Central memory CD8-positive, alpha-beta T cell (primary cell): ENCODE measurements at regions not wholly inside any gene's neighbourhood (a gene's known extent, or its start where the extent isn't known, plus 50 kb on each side); places are given as distances from the start of the nearest gene placed in this dataset.

Source experiments
- ATAC-seq: fragments of 150-1000 bp; cut with Tn5 transposase; replicated peaks from 2 replicates; pipeline ENCODE4 v1.10.0; 2022; ENCODE audit warnings: mild to moderate bottlenecking, moderate FRiP score, moderate number of reproducible peaks; ENCODE audit not compliant: poor library complexity, severe bottlenecking; ENCODE audit errors: extremely low read depth
- DNase-seq, 2 donors: peaks; one replicate each; pipeline ENCODE4 v3.0.0; 2021; ENCODE audit warnings: low spot score in 2 of 2
- H3K27ac Mint-ChIP-seq: one replicate; pipeline ENCODE4 v1.8.0; 2022; ENCODE audit warnings: low read depth, mild to moderate bottlenecking, moderate library complexity, mixed read lengths
- H3K27me3 Mint-ChIP-seq: one replicate; pipeline ENCODE4 v1.8.0; 2022; ENCODE audit warnings: mixed read lengths
- H3K36me3 Mint-ChIP-seq: one replicate; pipeline ENCODE4 v1.8.0; 2022; ENCODE audit warnings: mild to moderate bottlenecking, moderate library complexity, mixed read lengths; ENCODE audit not compliant: insufficient read depth
- H3K4me1 Mint-ChIP-seq: one replicate; pipeline ENCODE4 v1.8.0; 2022; ENCODE audit warnings: mixed read lengths
- H3K4me3 Mint-ChIP-seq: one replicate; pipeline ENCODE4 v1.8.0; 2022; ENCODE audit warnings: mild to moderate bottlenecking, moderate library complexity, mixed read lengths
- H3K9me3 Mint-ChIP-seq: one replicate; pipeline ENCODE4 v1.8.0; 2022; ENCODE audit warnings: mixed read lengths

DNA sequence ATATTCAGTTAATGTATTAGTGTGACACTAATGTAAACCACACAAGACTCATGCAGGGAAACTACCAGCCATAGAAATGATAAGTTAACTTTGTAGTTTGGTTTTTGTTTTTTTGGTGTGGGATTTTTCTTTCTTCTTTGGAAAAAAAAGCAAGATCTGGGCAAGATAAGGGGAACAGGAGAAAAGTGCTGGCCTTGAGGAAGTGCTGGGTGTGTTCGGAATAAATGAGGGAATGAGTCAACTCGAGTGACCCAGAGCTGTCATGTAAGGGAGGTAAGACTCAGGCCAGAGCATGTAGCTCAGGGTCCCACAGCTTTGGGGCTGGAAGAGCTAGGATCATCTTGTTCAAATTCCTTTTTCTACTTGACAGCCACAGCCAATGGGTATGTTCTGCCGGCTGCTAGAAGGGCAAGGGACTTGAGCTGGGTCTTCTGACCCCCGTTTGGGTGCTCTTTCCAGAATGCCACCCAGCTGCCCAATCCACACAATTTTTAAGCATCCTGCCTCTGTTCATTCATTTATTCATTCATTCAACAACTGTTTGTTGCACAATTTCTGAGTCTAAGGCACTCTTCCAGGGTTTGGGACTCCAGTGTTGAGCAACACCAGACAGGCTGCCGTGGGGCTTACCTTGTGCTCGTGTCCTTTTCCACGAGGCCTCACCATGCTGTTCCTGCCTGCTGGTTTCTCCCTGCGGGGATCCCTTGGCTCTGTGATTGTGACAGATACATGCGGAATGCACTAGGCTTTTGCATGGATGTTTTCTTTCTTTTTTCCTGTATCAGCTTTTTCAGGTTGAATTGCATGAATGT lies 54.5 kb downstream of the CLDN34 start:
- peaks cover 5% of the 10 kb centered on the region for H3K4me1 Mint-ChIP-seq
- H3K9me3 Mint-ChIP-seq = no peaks in the 10 kb centered on the region
- no peak overlapping the region for H3K27ac Mint-ChIP-seq
- DNase-seq (no peak), ATAC-seq (no peak)
- no peaks in the 10 kb centered on the region for H3K27me3 Mint-ChIP-seq
- H3K36me3 Mint-ChIP-seq = peaks cover 4% of the 10 kb centered on the region
- H3K4me3 Mint-ChIP-seq = no peak overlapping the region

DNA sequence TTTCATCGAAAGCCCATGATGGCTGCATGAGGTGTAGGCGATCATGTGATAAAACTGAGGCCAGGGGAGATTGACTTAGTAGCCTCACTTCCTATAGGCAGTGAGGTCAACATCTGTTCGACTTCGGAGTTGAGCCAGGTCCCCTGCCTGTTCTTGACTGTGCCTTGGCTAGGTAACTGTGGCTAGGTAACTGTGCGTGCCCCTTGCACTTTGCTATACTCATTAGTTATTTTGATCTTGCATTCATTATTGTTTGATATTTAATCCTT lies 55.0 kb downstream of the CLDN34 start:
- no peak overlapping the region for H3K27ac Mint-ChIP-seq
- H3K4me1 Mint-ChIP-seq = no peaks in the 10 kb centered on the region
- DNase-seq = no peak
- H3K9me3 Mint-ChIP-seq = no peaks in the 10 kb centered on the region
- H3K36me3 Mint-ChIP-seq = peaks cover 2% of the 10 kb centered on the region
- no peak for ATAC-seq
- H3K27me3 Mint-ChIP-seq = no peaks in the 10 kb centered on the region
- H3K4me3 Mint-ChIP-seq = no peak overlapping the region

DNA sequence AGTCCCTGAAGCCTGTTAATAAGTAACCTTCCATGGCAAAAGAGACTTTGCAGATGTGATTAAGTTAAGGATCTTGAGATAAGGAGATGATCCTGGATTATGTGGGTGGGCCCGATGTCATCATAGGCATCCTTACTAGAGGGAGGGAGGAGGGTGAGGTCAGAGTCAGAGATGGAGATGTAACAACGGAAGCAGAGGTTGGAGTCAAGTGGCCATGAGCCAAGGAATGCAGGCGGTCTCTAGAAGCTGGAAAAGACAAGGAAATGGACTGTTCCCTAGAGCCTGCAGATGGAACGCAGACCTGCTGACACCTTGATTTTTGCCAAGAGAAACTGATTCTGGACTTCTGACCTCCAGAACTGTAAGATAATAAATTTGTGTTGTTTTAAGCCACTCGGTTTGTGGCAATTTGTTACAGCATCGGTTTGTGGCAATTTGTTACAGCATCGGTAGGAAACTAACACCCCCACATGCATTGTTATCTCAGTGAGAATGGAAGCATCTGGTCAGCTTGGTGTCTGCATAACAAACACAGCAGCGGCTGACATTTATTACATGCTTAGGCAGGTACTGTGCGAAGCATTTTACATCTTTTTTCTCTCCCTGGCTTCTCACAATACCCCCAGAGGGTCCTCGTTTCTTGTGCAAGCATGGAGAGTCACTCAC lies 55.6 kb downstream of the CLDN34 start:
- Mint-ChIP-seq H3K4me3 (no peak overlapping the region), H3K9me3 (no peaks in the 10 kb centered on the region), H3K27me3 (no peaks in the 10 kb centered on the region), H3K27ac (no peak overlapping the region), H3K4me1 (no peaks in the 10 kb centered on the region), H3K36me3 (peaks cover 2% of the 10 kb centered on the region)
- ATAC-seq (no peak), DNase-seq (no peak)

DNA sequence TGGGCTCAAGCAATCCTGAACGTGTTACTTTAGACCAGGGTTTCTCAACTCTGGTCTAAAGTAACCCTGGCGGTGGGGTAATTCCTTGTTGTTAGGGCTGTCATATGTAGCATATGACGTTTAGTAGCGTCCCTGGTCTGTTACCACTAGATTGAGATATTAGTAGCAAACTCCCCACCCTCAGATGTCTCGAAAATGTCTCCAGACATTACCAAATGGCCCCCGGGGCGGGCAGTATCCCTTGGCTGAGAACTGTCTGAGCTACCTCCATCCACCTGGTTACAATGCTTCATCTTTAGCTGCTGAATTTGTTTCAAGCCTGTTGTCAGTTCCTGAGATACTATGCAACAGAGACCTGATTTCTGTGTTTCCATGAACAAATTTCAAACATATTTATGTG lies 56.7 kb downstream of the CLDN34 start:
- Mint-ChIP-seq H3K36me3 (peaks cover 2% of the 10 kb centered on the region), H3K4me3 (no peak overlapping the region), H3K27me3 (no peaks in the 10 kb centered on the region), H3K4me1 (no peaks in the 10 kb centered on the region), H3K27ac (no peak overlapping the region), H3K9me3 (no peaks in the 10 kb centered on the region)
- ATAC-seq = no peak
- no peak for DNase-seq

DNA sequence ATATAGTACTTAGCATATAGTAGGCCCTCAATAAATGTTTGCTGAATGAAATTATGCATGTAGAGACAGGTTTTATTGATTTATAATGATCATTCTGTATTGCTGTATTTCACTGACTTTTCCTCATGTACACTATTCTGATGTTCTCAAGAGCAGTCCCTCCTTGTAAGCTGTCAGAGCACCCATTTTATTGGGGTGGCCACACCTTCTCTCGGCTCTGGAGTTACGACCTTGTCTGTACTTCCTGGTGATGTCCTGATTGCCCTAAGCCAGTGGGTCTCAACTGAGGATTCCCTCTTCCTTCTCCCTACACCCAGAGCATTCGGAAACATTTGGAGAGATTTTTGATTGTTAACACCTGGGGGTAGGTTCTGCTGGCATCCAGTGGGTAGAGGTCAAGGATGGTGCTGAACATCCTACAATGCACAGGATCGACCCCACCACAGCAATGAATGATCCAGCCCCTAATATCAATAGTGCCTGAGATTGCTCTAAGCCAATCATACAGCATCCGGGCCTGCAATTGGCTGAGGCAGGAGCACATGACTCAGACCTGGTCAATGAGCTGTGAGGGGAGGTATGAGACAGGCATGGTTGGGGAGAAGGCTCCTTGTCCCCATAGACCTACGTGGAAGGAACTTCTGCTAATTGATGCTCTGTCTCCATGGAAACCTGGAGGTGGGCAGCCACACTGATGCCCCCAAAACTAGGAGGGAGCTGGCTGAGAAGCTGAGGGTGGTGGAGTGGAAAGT lies 58.8 kb downstream of the CLDN34 start:
- ATAC-seq (no peak), DNase-seq (no peak)
- Mint-ChIP-seq H3K4me3 (no peak overlapping the region), H3K36me3 (peaks cover 2% of the 10 kb centered on the region), H3K4me1 (no peaks in the 10 kb centered on the region), H3K27me3 (no peaks in the 10 kb centered on the region), H3K27ac (no peak overlapping the region), H3K9me3 (no peaks in the 10 kb centered on the region)

DNA sequence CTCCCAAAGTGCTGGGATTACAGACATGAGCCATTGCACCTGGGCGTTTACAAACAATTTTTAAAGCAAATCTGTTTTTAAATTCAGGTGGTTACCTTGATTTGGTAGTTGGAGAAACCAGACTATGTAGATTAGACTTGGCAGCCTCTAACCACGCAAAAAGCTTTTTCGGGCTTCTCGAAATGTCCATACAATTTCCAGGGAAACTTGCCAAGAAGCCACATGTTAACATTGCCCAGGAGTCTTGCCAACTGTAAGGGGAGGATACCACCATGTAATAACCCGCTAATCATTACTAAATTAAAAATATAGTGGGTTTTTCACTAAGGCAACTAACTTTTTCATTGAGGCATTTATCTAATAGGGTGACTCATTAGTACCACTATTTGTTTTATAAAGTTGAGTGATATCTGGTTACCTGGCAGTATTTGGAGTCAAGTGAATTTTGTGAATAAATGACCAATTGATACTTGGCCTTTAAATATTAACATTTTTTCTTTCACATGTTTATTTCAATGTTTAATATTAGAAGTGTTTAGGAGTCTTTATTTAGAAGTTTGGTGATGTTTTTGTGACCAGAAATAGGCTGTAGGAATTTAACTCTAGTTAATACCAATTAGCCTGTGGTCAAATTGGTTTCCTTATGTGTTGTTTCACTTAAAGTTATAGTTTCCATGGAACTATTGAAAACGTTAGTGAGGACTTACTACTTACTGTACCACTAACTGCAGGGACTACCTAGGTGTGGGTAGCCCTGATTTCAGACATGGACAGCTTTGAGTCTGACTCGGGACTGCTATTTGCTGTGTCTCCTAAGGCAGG lies 61.3 kb downstream of the CLDN34 start:
- no peak overlapping the region for H3K4me3 Mint-ChIP-seq
- H3K4me1 Mint-ChIP-seq = peaks cover 6% of the 10 kb centered on the region
- H3K9me3 Mint-ChIP-seq = no peaks in the 10 kb centered on the region
- H3K27ac Mint-ChIP-seq = no peak overlapping the region
- peaks cover 2% of the 10 kb centered on the region for H3K36me3 Mint-ChIP-seq
- ATAC-seq (no peak), DNase-seq (no peak)
- H3K27me3 Mint-ChIP-seq = no peaks in the 10 kb centered on the region

DNA sequence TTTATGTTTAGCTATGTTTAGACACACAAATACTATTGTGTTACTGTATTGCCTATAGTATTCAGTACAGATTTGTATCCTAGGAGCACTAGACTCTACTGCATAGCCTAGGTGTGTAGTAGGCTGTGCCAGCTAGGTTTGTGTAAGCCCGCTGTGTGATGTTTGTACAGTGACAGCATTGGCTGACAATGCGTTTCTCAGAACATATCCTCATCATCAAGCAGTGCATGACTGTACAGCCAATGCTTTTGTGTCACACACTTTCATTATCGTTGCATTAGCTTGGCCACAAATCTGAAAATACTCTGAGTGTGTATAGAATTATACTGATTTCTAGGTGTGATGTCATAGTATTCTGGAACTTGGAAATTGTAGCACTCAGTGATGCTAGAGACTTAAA lies 63.4 kb downstream of the CLDN34 start:
- no peak for DNase-seq
- no peaks in the 10 kb centered on the region for H3K36me3 Mint-ChIP-seq
- no peaks in the 10 kb centered on the region for H3K27me3 Mint-ChIP-seq
- no peaks in the 10 kb centered on the region for H3K9me3 Mint-ChIP-seq
- no peak overlapping the region for H3K27ac Mint-ChIP-seq
- H3K4me1 Mint-ChIP-seq = peaks cover 6% of the 10 kb centered on the region
- H3K4me3 Mint-ChIP-seq = no peak overlapping the region
- ATAC-seq = no peak

DNA sequence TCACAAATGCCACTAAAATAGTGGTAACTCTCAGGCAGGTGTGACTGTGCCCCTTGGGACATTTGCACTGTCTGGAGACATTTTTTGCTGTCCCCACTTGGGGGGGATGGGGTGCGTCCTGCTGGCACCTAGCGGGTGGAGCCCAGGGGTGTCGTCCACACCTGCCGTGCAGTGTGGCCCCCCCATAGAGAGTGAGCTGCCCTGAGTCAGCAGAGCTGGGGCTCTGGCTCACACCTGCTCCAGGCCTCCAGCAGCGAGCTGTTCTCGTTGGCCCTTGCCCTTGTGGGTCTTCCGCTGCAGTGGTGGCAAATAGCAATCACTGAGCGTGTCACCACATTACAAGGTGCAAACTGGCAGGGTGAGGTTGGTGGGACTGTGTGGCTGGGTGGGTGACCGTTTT lies 64.6 kb downstream of the CLDN34 start:
- Mint-ChIP-seq H3K4me1 (peaks cover 6% of the 10 kb centered on the region), H3K9me3 (no peaks in the 10 kb centered on the region)
- ATAC-seq = no peak

DNA sequence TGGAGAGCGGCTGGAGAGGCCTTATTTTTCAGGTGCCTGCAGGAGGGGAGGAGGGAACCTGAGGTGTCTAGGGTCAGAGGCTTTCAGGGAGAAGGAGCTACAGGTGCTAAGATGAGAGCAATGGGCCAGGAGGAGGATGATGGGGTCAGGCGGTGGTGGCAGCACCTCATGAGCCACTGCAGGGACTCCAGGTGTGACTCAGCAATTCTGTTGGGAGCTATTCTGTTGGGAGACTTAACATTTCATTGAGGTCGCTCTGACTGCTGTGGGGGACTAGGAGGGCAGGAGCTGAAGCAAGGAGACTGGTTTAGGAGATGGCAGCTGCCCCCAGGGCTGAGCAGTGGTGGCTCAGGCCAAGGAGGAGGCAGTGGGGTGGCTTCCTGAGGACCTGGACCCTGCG lies 65.0 kb downstream of the CLDN34 start:
- ATAC-seq = no peak
- H3K36me3 Mint-ChIP-seq = no peaks in the 10 kb centered on the region
- no peak overlapping the region for H3K27ac Mint-ChIP-seq
- H3K27me3 Mint-ChIP-seq = no peaks in the 10 kb centered on the region
- H3K9me3 Mint-ChIP-seq = no peaks in the 10 kb centered on the region
- H3K4me3 Mint-ChIP-seq = no peak overlapping the region
- no peak for DNase-seq
- H3K4me1 Mint-ChIP-seq = peaks cover 6% of the 10 kb centered on the region

More for the DNA sequence above, 64.6 kb downstream of the CLDN34 start:
- H3K36me3 Mint-ChIP-seq = no peaks in the 10 kb centered on the region
- no peak for DNase-seq
- no peaks in the 10 kb centered on the region for H3K27me3 Mint-ChIP-seq
- no peak overlapping the region for H3K27ac Mint-ChIP-seq
- H3K4me3 Mint-ChIP-seq = no peak overlapping the region

DNA sequence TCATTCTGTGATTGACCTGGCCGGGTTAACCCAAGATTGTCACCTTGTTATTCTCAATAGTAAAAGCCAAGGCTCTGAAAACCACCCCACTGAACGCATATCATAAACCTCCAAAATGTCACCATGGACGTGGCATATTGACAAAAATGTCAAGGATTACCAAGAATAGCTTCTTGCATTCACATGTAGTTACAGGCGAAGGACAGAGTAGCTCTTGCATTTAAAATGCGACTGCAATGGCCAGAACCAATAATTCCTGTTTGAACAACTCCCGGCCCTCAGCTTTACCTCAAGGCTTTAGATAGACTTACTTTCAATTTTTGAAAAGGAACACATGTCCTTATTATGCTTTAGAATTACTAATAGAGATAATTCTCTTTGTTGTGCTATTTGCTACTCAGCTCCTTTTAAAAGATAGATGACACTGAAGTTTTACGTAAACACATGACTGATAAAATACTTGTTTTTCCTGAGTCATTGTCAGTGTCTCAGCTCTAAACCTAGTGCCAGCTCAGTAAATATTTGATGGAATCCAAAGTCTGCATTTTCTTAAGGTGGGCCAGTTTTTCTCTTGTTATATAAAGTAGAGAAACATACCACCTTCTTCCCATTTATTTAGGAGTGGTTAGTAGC lies 66.3 kb downstream of the CLDN34 start:
- no peaks in the 10 kb centered on the region for H3K9me3 Mint-ChIP-seq
- ATAC-seq = no peak
- H3K4me1 Mint-ChIP-seq = peaks cover 6% of the 10 kb centered on the region

DNA sequence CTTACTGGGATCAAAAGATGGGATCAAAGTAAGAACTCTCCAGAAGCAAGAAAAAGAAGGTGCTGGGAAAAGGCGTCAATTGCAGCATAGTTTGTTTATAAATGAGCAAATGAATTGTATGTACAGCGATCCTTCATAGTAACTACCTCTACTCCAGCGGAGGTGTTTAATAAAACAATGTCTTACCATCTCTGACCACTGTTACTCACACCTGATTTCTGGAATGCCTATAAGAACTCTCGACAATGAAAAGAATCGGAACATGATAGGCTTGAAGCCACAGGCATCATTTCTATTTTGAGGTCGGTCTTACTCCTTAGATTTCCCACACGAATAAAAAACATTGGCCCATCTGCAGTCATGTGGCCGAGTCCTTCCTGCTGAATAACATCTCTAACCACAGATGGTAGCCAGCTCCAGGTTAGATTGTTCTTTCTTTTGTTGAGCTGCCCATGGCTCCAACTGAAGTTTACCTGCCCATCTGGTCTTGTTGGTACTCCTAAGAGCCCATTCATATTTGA lies 67.6 kb downstream of the CLDN34 start:
- Mint-ChIP-seq H3K4me1 (peaks cover 6% of the 10 kb centered on the region), H3K27ac (no peak overlapping the region), H3K27me3 (no peaks in the 10 kb centered on the region), H3K4me3 (no peak overlapping the region), H3K9me3 (no peaks in the 10 kb centered on the region), H3K36me3 (no peaks in the 10 kb centered on the region)
- ATAC-seq (no peak), DNase-seq (no peak)

More for the DNA sequence above, 66.3 kb downstream of the CLDN34 start:
- Mint-ChIP-seq H3K27me3 (no peaks in the 10 kb centered on the region), H3K36me3 (no peaks in the 10 kb centered on the region), H3K27ac (no peak overlapping the region), H3K4me3 (no peak overlapping the region)
- no peak for DNase-seq

DNA sequence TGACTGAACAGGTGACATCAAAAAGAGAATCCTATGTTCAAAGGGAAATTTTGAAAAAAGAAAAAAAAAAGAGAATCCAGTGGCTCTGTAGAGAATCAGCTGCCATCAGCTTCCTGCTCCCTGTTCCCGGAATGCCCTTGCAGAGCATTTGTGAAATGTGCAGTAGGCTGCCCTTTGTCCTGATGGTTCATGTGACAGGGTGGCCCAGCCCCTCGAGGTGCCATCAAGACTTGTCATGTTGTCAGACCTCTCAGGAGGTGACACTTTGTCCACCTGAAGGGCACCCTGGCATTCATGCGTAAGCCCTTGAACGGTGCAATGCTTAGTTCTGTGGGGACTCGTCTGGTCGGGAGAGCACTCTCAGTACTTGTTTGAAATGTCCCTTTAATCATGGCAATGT lies 71.4 kb downstream of the CLDN34 start:
- no peak for ATAC-seq
- H3K27ac Mint-ChIP-seq = no peak overlapping the region

More for the DNA sequence above, 71.4 kb downstream of the CLDN34 start:
- Mint-ChIP-seq H3K36me3 (no peaks in the 10 kb centered on the region), H3K27me3 (no peaks in the 10 kb centered on the region), H3K4me1 (no peaks in the 10 kb centered on the region), H3K4me3 (no peak overlapping the region), H3K9me3 (no peaks in the 10 kb centered on the region)
- DNase-seq = no peak
